ENCODE measurements at regions not wholly inside any gene's neighbourhood (a gene's known extent, or its start where the extent isn't known, plus 50 kb on each side); places are given as distances from the start of the nearest gene placed in this dataset.

DNA sequence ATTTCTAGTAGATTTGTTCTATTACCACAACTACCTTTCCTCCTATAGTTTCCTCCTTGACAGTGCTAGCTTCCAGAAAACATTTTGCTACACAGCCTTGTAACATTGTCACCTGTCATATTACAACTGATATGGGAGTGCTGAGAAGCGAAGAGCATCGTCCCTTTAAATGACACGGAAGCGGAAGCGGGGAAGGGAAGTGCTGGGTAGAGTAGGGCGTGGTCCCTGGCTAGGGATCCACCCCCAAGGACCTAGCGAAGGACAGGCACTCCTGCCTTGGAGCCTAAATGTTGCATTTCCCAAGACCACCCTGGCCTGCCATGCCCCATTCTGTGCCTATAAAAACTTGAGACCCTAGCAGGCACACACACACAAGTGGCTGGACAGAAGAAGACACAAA is 57.4 kb upstream of the RANBP6 start:
- ATAC-seq (ENCODE audit: low read depth) (no peak), DNase-seq (no peak)
- Mint-ChIP-seq H3K27ac (no peak overlapping the region), H3K9me3 (ENCODE audit: insufficient read depth) (no peaks in the 10 kb centered on the region), H3K4me1 (peaks cover 15% of the 10 kb centered on the region), H3K4me3 (no peak overlapping the region), H3K27me3 (peaks cover 4% of the 10 kb centered on the region)
- no peaks in the 10 kb centered on the region for H3K27me3 ChIP-seq (replicated peaks in 1 of 4; ENCODE audit: control extremely low read depth in 1 of 4, control insufficient read depth in 3 of 4, insufficient read depth in 4 of 4, low read length in 3 of 4)
- TF ChIP-seq CTCF (IDR thresholded peaks at IDR 0.05), result no peak
- TF ChIP-seq EZH2 (IDR thresholded peaks at IDR 0.05; ENCODE audit: borderline replicate concordance, insufficient read depth, low read depth, low read length, poor library complexity, severe bottlenecking), result no peak
- no peaks in the 10 kb centered on the region for H3K9me3 ChIP-seq (ENCODE audit: control extremely low read depth in 1 of 3, control insufficient read depth in 2 of 3, insufficient read depth in 1 of 3, low read length in 2 of 3)
- H3K4me2 ChIP-seq (replicated peaks; ENCODE audit: low read depth, low read length, poor library complexity, severe bottlenecking), result no peak overlapping the region
- intact Hi-C loops (cut with micrococcal nuclease), result no loop called here
- H4K20me1 ChIP-seq (ENCODE audit: control insufficient read depth, insufficient read depth, low read length, poor library complexity, severe bottlenecking), result no peaks in the 10 kb centered on the region
- H2AFZ ChIP-seq (ENCODE audit: insufficient read depth, low read depth, low read length, poor library complexity, severe bottlenecking), result no peak overlapping the region
- peaks cover 15 to 19% of the 10 kb centered on the region in 2 donors for H3K4me1 ChIP-seq (ENCODE audit: control insufficient read depth in 2 of 2, insufficient read depth in 2 of 2, low read length in 2 of 2)
- WGBS (ENCODE audit: insufficient coverage), result 100% methylated on average over 5 of the region's 7 CpGs
- H3K9ac ChIP-seq (ENCODE audit: low read length), result no peak overlapping the region
- ChIA-PET CTCF (interaction anchor here (2.0 kb wide), 1 partner anchor 19 kb away, joined by 7 read pairs; no protein-coding TSS in a partner anchor), POLR2A (no interaction called here)
- no peak overlapping the region for H3K4me3 ChIP-seq (ENCODE audit: control extremely low read depth in 1 of 5, extremely low read depth in 1 of 5, insufficient read depth in 1 of 5, low read depth in 2 of 5, low read length in 4 of 5)
- no peaks in the 10 kb centered on the region for H3K36me3 ChIP-seq (replicated peaks in 1 of 2; ENCODE audit: control extremely low read depth in 1 of 2, control insufficient read depth in 1 of 2, extremely low read depth in 1 of 2, insufficient read depth in 2 of 2, low read length in 1 of 2)
- H3K27ac ChIP-seq (ENCODE audit: low read length in 2 of 2), result no peak overlapping the region
- no peaks in the 10 kb centered on the region for H3K79me2 ChIP-seq (ENCODE audit: control insufficient read depth, insufficient read depth, low read length)

DNA sequence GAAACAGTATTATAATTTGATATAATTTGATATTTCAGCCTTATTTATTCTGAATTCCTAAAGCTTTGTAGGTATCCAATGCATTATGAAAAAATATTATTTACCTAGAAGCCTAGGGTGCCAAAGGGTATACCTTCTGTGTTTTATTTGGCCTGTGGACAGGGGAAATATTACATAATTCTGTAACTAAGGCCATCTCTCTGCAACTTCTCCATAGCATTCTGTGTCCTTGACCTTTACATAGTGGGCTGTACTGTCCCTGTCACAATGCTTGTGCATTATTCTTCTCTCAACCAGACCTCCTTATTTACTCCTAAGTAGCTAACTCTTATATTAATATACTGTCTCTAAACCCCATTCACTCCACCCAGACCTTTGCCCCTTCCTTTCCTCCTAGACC is 57.0 kb upstream of the RANBP6 start:
- H3K27me3 Mint-ChIP-seq, result peaks cover 4% of the 10 kb centered on the region
- Histone ChIP-seq H3K27me3 (replicated peaks in 1 of 4; ENCODE audit: control extremely low read depth in 1 of 4, control insufficient read depth in 3 of 4, insufficient read depth in 4 of 4, low read length in 3 of 4) (no peaks in the 10 kb centered on the region), H3K9ac (ENCODE audit: low read length) (no peak overlapping the region), H2AFZ (ENCODE audit: insufficient read depth, low read depth, low read length, poor library complexity, severe bottlenecking) (no peak overlapping the region), H3K4me3 (ENCODE audit: control extremely low read depth in 1 of 5, extremely low read depth in 1 of 5, insufficient read depth in 1 of 5, low read depth in 2 of 5, low read length in 4 of 5) (no peak overlapping the region), H4K20me1 (ENCODE audit: control insufficient read depth, insufficient read depth, low read length, poor library complexity, severe bottlenecking) (no peaks in the 10 kb centered on the region), H3K79me2 (ENCODE audit: control insufficient read depth, insufficient read depth, low read length) (no peaks in the 10 kb centered on the region), H3K4me2 (replicated peaks; ENCODE audit: low read depth, low read length, poor library complexity, severe bottlenecking) (no peak overlapping the region), H3K9me3 (ENCODE audit: control extremely low read depth in 1 of 3, control insufficient read depth in 2 of 3, insufficient read depth in 1 of 3, low read length in 2 of 3) (no peaks in the 10 kb centered on the region), H3K36me3 (replicated peaks in 1 of 2; ENCODE audit: control extremely low read depth in 1 of 2, control insufficient read depth in 1 of 2, extremely low read depth in 1 of 2, insufficient read depth in 2 of 2, low read length in 1 of 2) (no peaks in the 10 kb centered on the region), H3K4me1 (ENCODE audit: control insufficient read depth in 2 of 2, insufficient read depth in 2 of 2, low read length in 2 of 2) (peaks cover 15 to 19% of the 10 kb centered on the region in 2 donors), H3K27ac (ENCODE audit: low read length in 2 of 2) (no peak overlapping the region)
- peaks cover 17% of the 10 kb centered on the region for H3K4me1 Mint-ChIP-seq
- H3K27ac Mint-ChIP-seq, result no peak overlapping the region
- DNase-seq (no peak), ATAC-seq (ENCODE audit: low read depth) (no peak)
- intact Hi-C loops (cut with micrococcal nuclease), result no loop called here
- CTCF ChIA-PET, result interaction anchor here (2.0 kb wide), 1 partner anchor 18 kb away, joined by 7 read pairs; no protein-coding TSS in a partner anchor
- H3K9me3 Mint-ChIP-seq (ENCODE audit: insufficient read depth), result no peaks in the 10 kb centered on the region
- POLR2A ChIA-PET, result no interaction called here
- no peak overlapping the region for H3K4me3 Mint-ChIP-seq
- TF ChIP-seq EZH2 (IDR thresholded peaks at IDR 0.05; ENCODE audit: borderline replicate concordance, insufficient read depth, low read depth, low read length, poor library complexity, severe bottlenecking), result no peak
- TF ChIP-seq CTCF (IDR thresholded peaks at IDR 0.05), result no peak

Data from B cell (primary cell).